HG03460 (cell line): ENCODE measurements at regions not wholly inside any gene's neighbourhood (a gene's known extent, or its start where the extent isn't known, plus 50 kb on each side); places are given as distances from the start of the nearest gene placed in this dataset.
"Not testable (repeated sequence)": the region's sequence is repeated elsewhere in the genome, so short reads cannot be mapped to it uniquely, and the experiment has no call there.

Source experiments
- ATAC-seq: cut with Tn5 transposase; IDR thresholded peaks from one replicate; pipeline ENCODE4 v1.9.1; 2021; ENCODE audit not compliant: unreplicated experiment

- no peak for ATAC-seq
These were observed 441.3 kb upstream of the RGS17 start for GRCh38 chr6:153572371-153572770.

- no peak for ATAC-seq
These were observed 437.5 kb upstream of the RGS17 start for GRCh38 chr6:153568628-153569027.

- no peak for ATAC-seq
These were observed 433.7 kb upstream of the RGS17 start for GRCh38 chr6:153564803-153565202.

- no peak for ATAC-seq
These were observed 431.9 kb upstream of the RGS17 start for GRCh38 chr6:153563001-153563400.

- no peak for ATAC-seq
These were observed 422.5 kb upstream of the RGS17 start for GRCh38 chr6:153553627-153554026.

GRCh38 chr6:153539602-153540001 lies 408.5 kb upstream of the RGS17 start:
- ATAC-seq: no peak

- no peak for ATAC-seq
These were observed 407.4 kb upstream of the RGS17 start for GRCh38 chr6:153538491-153538890.

GRCh38 chr6:153537422-153537821 lies 406.3 kb upstream of the RGS17 start:
- ATAC-seq: no peak

GRCh38 chr6:153526479-153526878 lies 395.4 kb upstream of the RGS17 start:
- no peak for ATAC-seq

GRCh38 chr6:153525998-153526397 lies 394.9 kb upstream of the RGS17 start:
- no peak for ATAC-seq

- ATAC-seq: no peak
These were observed 392.3 kb upstream of the RGS17 start for GRCh38 chr6:153523390-153523789.

- peak; percentile 74 for ATAC-seq
These were observed 380.9 kb upstream of the RGS17 start for GRCh38 chr6:153511896-153512496.

GRCh38 chr6:153503810-153504209 lies 372.7 kb upstream of the RGS17 start:
- no peak for ATAC-seq

GRCh38 chr6:153493501-153493900 lies 362.4 kb upstream of the RGS17 start:
- ATAC-seq: no peak

GRCh38 chr6:153489479-153489878 lies 358.4 kb upstream of the RGS17 start:
- no peak for ATAC-seq

- no peak for ATAC-seq
These were observed 357.2 kb upstream of the RGS17 start for GRCh38 chr6:153488267-153488666.

GRCh38 chr6:153485072-153485471 lies 354.0 kb upstream of the RGS17 start:
- ATAC-seq: no peak

GRCh38 chr6:153484056-153484455 lies 353.0 kb upstream of the RGS17 start:
- ATAC-seq: no peak

GRCh38 chr6:153476243-153476642 lies 345.2 kb upstream of the RGS17 start:
- no peak for ATAC-seq

GRCh38 chr6:153465050-153465449 lies 334.0 kb upstream of the RGS17 start:
- no peak for ATAC-seq

- no peak for ATAC-seq
These were observed 318.2 kb upstream of the RGS17 start for GRCh38 chr6:153449279-153449678.

GRCh38 chr6:153442749-153443148 lies 311.7 kb upstream of the RGS17 start:
- ATAC-seq: not testable (repeated sequence)

- ATAC-seq: no peak
These were observed 311.0 kb upstream of the RGS17 start for GRCh38 chr6:153442096-153442495.
